Neural cell (in vitro differentiated cells): ENCODE measurements at regions not wholly inside any gene's neighbourhood (a gene's known extent, or its start where the extent isn't known, plus 50 kb on each side); places are given as distances from the start of the nearest gene placed in this dataset.

ENCODE experiments used
- H2AFZ ChIP-seq: fragments of 200-600, 300-800 bp; sonication (generic), shearing (Covaris generic); 2 replicates; pipeline ENCODE4 v1.6.0; 2014; ENCODE audit warnings: low read depth, mild to moderate bottlenecking, antibody characterized with exemption, low read length, moderate library complexity
- H3F3A ChIP-seq: fragments of 200-600 bp; shearing (Covaris generic); 2 replicates; pipeline ENCODE4 v1.6.1; 2016; ENCODE audit warnings: mild to moderate bottlenecking, moderate library complexity, mixed read lengths, antibody characterized with exemption, low read length; ENCODE audit not compliant: insufficient read depth, poor library complexity, severe bottlenecking
- H3K27ac ChIP-seq: fragments of 200-600, 300-800 bp; sonication (generic), shearing (Covaris generic); 2 replicates; pipeline ENCODE4 v1.5.1; 2014; ENCODE audit warnings: mild to moderate bottlenecking, low read length, moderate library complexity
- H3K27me3 ChIP-seq: fragments of 300-800, 200-600 bp; sonication (generic), shearing (Covaris generic); 2 replicates; pipeline ENCODE4 v1.6.0; 2014; ENCODE audit warnings: mild to moderate bottlenecking, low read depth, low read length, moderate library complexity; ENCODE audit not compliant: insufficient read depth
- H3K36me3 ChIP-seq: fragments of 300-800, 200-600 bp; sonication (generic), shearing (Covaris generic); 2 replicates; pipeline ENCODE4 v1.5.1; 2014; ENCODE audit warnings: mild to moderate bottlenecking, antibody characterized with exemption, low read length, moderate library complexity; ENCODE audit not compliant: insufficient read depth
- H3K4me2 ChIP-seq: fragments of 300-800, 200-600 bp; sonication (generic), shearing (Covaris generic); 2 replicates; pipeline ENCODE4 v1.6.0; 2014; ENCODE audit warnings: mild to moderate bottlenecking, low read length
- H3K4me3 ChIP-seq: fragments of 300-800, 200-600 bp; sonication (generic), shearing (Covaris generic); 2 replicates; pipeline ENCODE4 v1.5.1; 2014; ENCODE audit warnings: mild to moderate bottlenecking, low read length, moderate library complexity
- H3K79me2 ChIP-seq: fragments of 200-600 bp; shearing (Covaris generic); replicated peaks from 2 replicates; pipeline ENCODE4 v1.6.0; 2014; ENCODE audit warnings: mild to moderate bottlenecking, low read length, moderate library complexity; ENCODE audit not compliant: insufficient read depth
- H3K9ac ChIP-seq: fragments of 300-800, 200-600 bp; sonication (generic), shearing (Covaris generic); 2 replicates; pipeline ENCODE4 v1.6.1; 2016; ENCODE audit warnings: mild to moderate bottlenecking, low read length, mixed read lengths
- H3K9me2 ChIP-seq: fragments of 200-600 bp; shearing (Covaris generic); 2 replicates; pipeline ENCODE4 v1.6.1; 2016; ENCODE audit warnings: mild to moderate bottlenecking, low read length, mixed read lengths; ENCODE audit not compliant: insufficient read depth
- H3K9me3 ChIP-seq: fragments of 200-600, 300-800 bp; sonication (generic), shearing (Covaris generic); 2 replicates; pipeline ENCODE4 v1.6.1; 2016; ENCODE audit warnings: mild to moderate bottlenecking, mixed run types, low read length, moderate library complexity, mixed read lengths
- H4K20me1 ChIP-seq: fragments of 200-600 bp; shearing (Covaris generic); 2 replicates; pipeline ENCODE4 v1.6.1; 2016; ENCODE audit warnings: mild to moderate bottlenecking, mixed run types; ENCODE audit not compliant: insufficient read depth
- CTCF ChIP-seq: fragments of 450-650 bp; IDR thresholded peaks from 2 replicates; pipeline ENCODE4 v1.5.1; 2014; ENCODE audit warnings: antibody characterized with exemption, mild to moderate bottlenecking, moderate library complexity; ENCODE audit not compliant: poor library complexity, severe bottlenecking
- EP300 ChIP-seq: fragments of 450-650 bp; conservative IDR thresholded peaks from 2 replicates; pipeline ENCODE4 v1.6.1; 2014; ENCODE audit warnings: antibody characterized with exemption, mild to moderate bottlenecking, moderate library complexity; ENCODE audit not compliant: poor library complexity, severe bottlenecking
- EZH2 ChIP-seq: fragments of 200-600, 300-800 bp; shearing (Covaris generic), sonication (generic); IDR thresholded peaks from 2 replicates; pipeline ENCODE4 v1.6.1; 2014; ENCODE audit warnings: antibody characterized with exemption, low read length, borderline replicate concordance, mild to moderate bottlenecking; ENCODE audit not compliant: insufficient read depth, poor library complexity, severe bottlenecking
- MXI1 ChIP-seq: fragments of 450-650 bp; conservative IDR thresholded peaks from 2 replicates; pipeline ENCODE4 v1.6.1; 2014; ENCODE audit warnings: antibody characterized with exemption, mild to moderate bottlenecking; ENCODE audit not compliant: poor library complexity, severe bottlenecking
- POLR2AphosphoS5 ChIP-seq: IDR thresholded peaks from 2 replicates; pipeline ENCODE4 v1.6.1; 2012
- RAD21 ChIP-seq: fragments of 450-650 bp; conservative IDR thresholded peaks from 2 replicates; pipeline ENCODE4 v1.6.1; 2014; ENCODE audit warnings: antibody characterized with exemption, mild to moderate bottlenecking, moderate library complexity
- SMC3 ChIP-seq: fragments of 450-650 bp; conservative IDR thresholded peaks from 2 replicates; pipeline ENCODE4 v1.6.1; 2014; ENCODE audit warnings: antibody characterized with exemption, mild to moderate bottlenecking, moderate library complexity; ENCODE audit not compliant: poor library complexity
- TAF1 ChIP-seq: IDR thresholded peaks from 2 replicates; pipeline ENCODE4 v1.6.1; 2012; ENCODE audit warnings: low read depth
- TF ChIP-seq, protein P1 (sequence below): IDR thresholded peaks from 2 replicates; pipeline ENCODE4 v1.6.1; 2012; ENCODE audit warnings: borderline replicate concordance

- no peaks in the 10 kb centered on the region for H3K9me2 ChIP-seq
- no peak overlapping the region for H3K4me3 ChIP-seq
- no peaks in the 10 kb centered on the region for H3K27me3 ChIP-seq
- H3K9ac ChIP-seq = no peak overlapping the region
- no peak overlapping the region for H3K27ac ChIP-seq
- H4K20me1 ChIP-seq = no peaks in the 10 kb centered on the region
- H3K9me3 ChIP-seq = no peaks in the 10 kb centered on the region
- no peaks in the 10 kb centered on the region for H3F3A ChIP-seq
- TF ChIP-seq CTCF = no peak
- TF ChIP-seq, protein P1, sequence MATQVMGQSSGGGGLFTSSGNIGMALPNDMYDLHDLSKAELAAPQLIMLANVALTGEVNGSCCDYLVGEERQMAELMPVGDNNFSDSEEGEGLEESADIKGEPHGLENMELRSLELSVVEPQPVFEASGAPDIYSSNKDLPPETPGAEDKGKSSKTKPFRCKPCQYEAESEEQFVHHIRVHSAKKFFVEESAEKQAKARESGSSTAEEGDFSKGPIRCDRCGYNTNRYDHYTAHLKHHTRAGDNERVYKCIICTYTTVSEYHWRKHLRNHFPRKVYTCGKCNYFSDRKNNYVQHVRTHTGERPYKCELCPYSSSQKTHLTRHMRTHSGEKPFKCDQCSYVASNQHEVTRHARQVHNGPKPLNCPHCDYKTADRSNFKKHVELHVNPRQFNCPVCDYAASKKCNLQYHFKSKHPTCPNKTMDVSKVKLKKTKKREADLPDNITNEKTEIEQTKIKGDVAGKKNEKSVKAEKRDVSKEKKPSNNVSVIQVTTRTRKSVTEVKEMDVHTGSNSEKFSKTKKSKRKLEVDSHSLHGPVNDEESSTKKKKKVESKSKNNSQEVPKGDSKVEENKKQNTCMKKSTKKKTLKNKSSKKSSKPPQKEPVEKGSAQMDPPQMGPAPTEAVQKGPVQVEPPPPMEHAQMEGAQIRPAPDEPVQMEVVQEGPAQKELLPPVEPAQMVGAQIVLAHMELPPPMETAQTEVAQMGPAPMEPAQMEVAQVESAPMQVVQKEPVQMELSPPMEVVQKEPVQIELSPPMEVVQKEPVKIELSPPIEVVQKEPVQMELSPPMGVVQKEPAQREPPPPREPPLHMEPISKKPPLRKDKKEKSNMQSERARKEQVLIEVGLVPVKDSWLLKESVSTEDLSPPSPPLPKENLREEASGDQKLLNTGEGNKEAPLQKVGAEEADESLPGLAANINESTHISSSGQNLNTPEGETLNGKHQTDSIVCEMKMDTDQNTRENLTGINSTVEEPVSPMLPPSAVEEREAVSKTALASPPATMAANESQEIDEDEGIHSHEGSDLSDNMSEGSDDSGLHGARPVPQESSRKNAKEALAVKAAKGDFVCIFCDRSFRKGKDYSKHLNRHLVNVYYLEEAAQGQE = no peak
- TF ChIP-seq POLR2AphosphoS5 = peak; percentile 19
- H3K36me3 ChIP-seq = no peaks in the 10 kb centered on the region
- no peak overlapping the region for H2AFZ ChIP-seq
- no peak overlapping the region for H3K4me2 ChIP-seq
- H3K79me2 ChIP-seq = no peaks in the 10 kb centered on the region
These were observed 120.2 kb upstream of the ZNF516 start for GRCh38 chr18:76615065-76615733.

DNA sequence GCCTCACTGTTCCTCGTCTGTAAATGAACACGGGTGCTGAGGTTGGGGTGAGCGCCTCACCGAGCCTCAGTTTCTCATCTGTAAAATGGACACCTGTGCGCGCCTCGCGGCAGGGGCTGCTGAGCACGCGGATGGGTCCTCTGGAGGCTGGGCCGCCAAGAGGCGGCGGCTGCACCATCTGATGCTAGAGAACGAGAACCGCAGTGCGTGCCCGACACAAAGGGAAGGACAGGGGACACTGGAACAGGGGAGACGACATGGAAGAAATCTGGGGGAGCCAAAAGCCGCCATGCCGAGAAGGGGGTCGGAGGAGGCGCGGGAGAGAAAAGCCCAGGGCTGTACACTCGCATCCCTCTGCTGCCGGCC lies 118.7 kb upstream of the ZNF516 start:
- no peak overlapping the region for H2AFZ ChIP-seq
- H3F3A ChIP-seq = no peaks in the 10 kb centered on the region

More for the DNA sequence above, 118.7 kb upstream of the ZNF516 start:
- H3K27me3 ChIP-seq = no peaks in the 10 kb centered on the region
- H3K79me2 ChIP-seq = no peaks in the 10 kb centered on the region
- no peak overlapping the region for H3K9ac ChIP-seq
- no peaks in the 10 kb centered on the region for H3K9me3 ChIP-seq
- no peak overlapping the region for H3K4me2 ChIP-seq
- H3K4me3 ChIP-seq = no peak overlapping the region
- H4K20me1 ChIP-seq = no peaks in the 10 kb centered on the region
- TF ChIP-seq POLR2AphosphoS5 = no peak
- no peak for TF ChIP-seq EP300
- TF ChIP-seq EZH2 = no peak
- TF ChIP-seq MXI1 = no peak
- TF ChIP-seq, protein P1 = no peak
- no peak for TF ChIP-seq TAF1
- no peak for TF ChIP-seq SMC3
- no peak for TF ChIP-seq CTCF
- no peak for TF ChIP-seq RAD21
- no peaks in the 10 kb centered on the region for H3K36me3 ChIP-seq
- H3K27ac ChIP-seq = no peak overlapping the region
- no peaks in the 10 kb centered on the region for H3K9me2 ChIP-seq
